ENCODE measurements at regions not wholly inside any gene's neighbourhood (a gene's known extent, or its start where the extent isn't known, plus 50 kb on each side); places are given as distances from the start of the nearest gene placed in this dataset.

GRCh38 chr5:54634089-54634488, 116.5 kb downstream of the SNX18 start:
- Histone ChIP-seq H3K27me3 (no peaks in the 10 kb centered on the region), H3K9me3 (no peaks in the 10 kb centered on the region), H3K4me1 (peaks cover 6 to 37% (median 27%) of the 10 kb centered on the region in 4 donors), H3K4me3 (no peak overlapping the region), H3K27ac (replicated peaks in 1 of 4) (no peak overlapping the region), H3K36me3 (no peaks in the 10 kb centered on the region)
- no peak for TF ChIP-seq POLR2A (IDR thresholded peaks at IDR 0.05; ENCODE audit: low read depth)
- no peak for TF ChIP-seq EP300 (IDR thresholded peaks at IDR 0.05)
- no peak for TF ChIP-seq POLR2AphosphoS5 (IDR thresholded peaks at IDR 0.05)
- TF ChIP-seq CTCF (IDR thresholded peaks at IDR 0.05), result no peak
- WGBS, result 80% methylated on average over 1 of the region's 1 CpG
- DNase-seq (ENCODE audit: extremely low spot score), result no peak
- intact Hi-C loops (cut with DNase I), result no loop called here

GRCh38 chr5:54632131-54632701, 114.7 kb downstream of the SNX18 start:
- Histone ChIP-seq H3K9me3 (no peaks in the 10 kb centered on the region), H3K36me3 (no peaks in the 10 kb centered on the region), H3K27ac (replicated peaks in 1 of 4) (peak overlapping the region in 3 of 4 donors; percentile 15 to 41 (median 26)), H3K27me3 (no peaks in the 10 kb centered on the region), H3K4me3 (no peak overlapping the region), H3K4me1 (peaks cover 6 to 27% (median 21%) of the 10 kb centered on the region in 4 donors)
- TF ChIP-seq CTCF (IDR thresholded peaks at IDR 0.05) (no peak), POLR2AphosphoS5 (IDR thresholded peaks at IDR 0.05) (no peak), POLR2A (IDR thresholded peaks at IDR 0.05; ENCODE audit: low read depth) (no peak), EP300 (IDR thresholded peaks at IDR 0.05) (no peak)
- intact Hi-C loops (cut with DNase I), result no loop called here
- no peak for DNase-seq (ENCODE audit: extremely low spot score)
- WGBS, result 70% methylated on average over 5 of the region's 6 CpGs

- Histone ChIP-seq H3K4me1 (peaks cover 6 to 27% (median 21%) of the 10 kb centered on the region in 4 donors), H3K27ac (replicated peaks in 1 of 4) (peak overlapping the region in 2 of 4 donors; percentile 8 to 41), H3K4me3 (no peak overlapping the region), H3K27me3 (no peaks in the 10 kb centered on the region), H3K36me3 (no peaks in the 10 kb centered on the region), H3K9me3 (no peaks in the 10 kb centered on the region)
- intact Hi-C loops (cut with DNase I), result no loop called here
- no peak for DNase-seq (ENCODE audit: extremely low spot score)
- WGBS, result 68% methylated on average over 5 of the region's 5 CpGs
- TF ChIP-seq EP300 (IDR thresholded peaks at IDR 0.05) (no peak), POLR2AphosphoS5 (IDR thresholded peaks at IDR 0.05) (peak in 1 of 2 donors; percentile 51)
These were observed 113.3 kb downstream of the SNX18 start for GRCh38 chr5:54630738-54631359.

GRCh38 chr5:54629115-54629514, 111.6 kb downstream of the SNX18 start:
- Histone ChIP-seq H3K4me3 (no peak overlapping the region), H3K27ac (replicated peaks in 1 of 4) (no peak overlapping the region), H3K4me1 (peaks cover 6 to 27% (median 21%) of the 10 kb centered on the region in 4 donors), H3K9me3 (no peaks in the 10 kb centered on the region), H3K36me3 (no peaks in the 10 kb centered on the region), H3K27me3 (no peaks in the 10 kb centered on the region)
- intact Hi-C loops (cut with DNase I), result no loop called here
- DNase-seq (ENCODE audit: extremely low spot score), result no peak
- no peak for TF ChIP-seq POLR2AphosphoS5 (IDR thresholded peaks at IDR 0.05)
- WGBS, result 95% methylated on average over 2 of the region's 2 CpGs

GRCh38 chr5:54628050-54628449, 110.5 kb downstream of the SNX18 start:
- H3K9me3 ChIP-seq, result peaks cover 0 to 6% (median 3%) of the 10 kb centered on the region in 4 donors
- H3K27me3 ChIP-seq, result no peaks in the 10 kb centered on the region
- H3K4me3 ChIP-seq, result no peak overlapping the region
- peaks cover 6 to 27% (median 21%) of the 10 kb centered on the region in 4 donors for H3K4me1 ChIP-seq
- H3K27ac ChIP-seq (replicated peaks in 1 of 4), result no peak overlapping the region
- no peak for DNase-seq (ENCODE audit: extremely low spot score)
- H3K36me3 ChIP-seq, result no peaks in the 10 kb centered on the region
- no peak for TF ChIP-seq CTCF (IDR thresholded peaks at IDR 0.05)
- no peak for TF ChIP-seq POLR2AphosphoS5 (IDR thresholded peaks at IDR 0.05)
- no peak for TF ChIP-seq POLR2A (IDR thresholded peaks at IDR 0.05; ENCODE audit: low read depth)
- TF ChIP-seq EP300 (IDR thresholded peaks at IDR 0.05), result no peak
- intact Hi-C loops (cut with DNase I), result no loop called here
- 100% methylated on average over 1 of the region's 1 CpG for WGBS

Data from esophagus muscularis mucosa (tissue), 4 donors.